ENCODE measurements at regions not wholly inside any gene's neighbourhood (a gene's known extent, or its start where the extent isn't known, plus 50 kb on each side); places are given as distances from the start of the nearest gene placed in this dataset.
"Not testable (repeated sequence)": the region's sequence is repeated elsewhere in the genome, so short reads cannot be mapped to it uniquely, and the experiment has no call there.

DNA sequence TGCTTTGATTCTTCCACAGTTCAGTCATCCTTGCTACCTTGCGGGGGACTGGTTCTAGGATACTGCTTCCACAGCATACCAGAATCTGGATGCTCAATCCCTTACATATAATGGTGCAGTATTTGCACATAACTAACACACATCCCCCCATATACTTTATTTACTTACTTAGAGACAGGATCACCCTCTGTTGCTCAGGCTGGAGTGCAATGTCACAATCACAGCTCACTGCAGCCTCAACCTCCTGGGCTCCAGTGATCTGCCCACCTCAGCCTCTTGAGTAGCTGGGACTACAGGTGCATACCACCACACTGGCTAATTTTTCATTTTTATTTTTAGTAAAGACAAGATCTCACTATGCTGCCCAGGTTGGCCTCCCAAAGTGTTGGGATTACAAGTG, 112.2 kb downstream of the GOSR1 start:
- no peak overlapping the region for H3K4me3 ChIP-seq (ENCODE audit: low read depth, low read length)

- no peak overlapping the region for H3K4me3 ChIP-seq (ENCODE audit: low read depth, low read length)
Observed at GRCh38 chr17:30588798-30589247, 111.6 kb downstream of the GOSR1 start.

- no peak overlapping the region for H3K4me3 ChIP-seq (ENCODE audit: low read depth, low read length)
Observed at GRCh38 chr17:30586818-30587595, 109.8 kb downstream of the GOSR1 start.

DNA sequence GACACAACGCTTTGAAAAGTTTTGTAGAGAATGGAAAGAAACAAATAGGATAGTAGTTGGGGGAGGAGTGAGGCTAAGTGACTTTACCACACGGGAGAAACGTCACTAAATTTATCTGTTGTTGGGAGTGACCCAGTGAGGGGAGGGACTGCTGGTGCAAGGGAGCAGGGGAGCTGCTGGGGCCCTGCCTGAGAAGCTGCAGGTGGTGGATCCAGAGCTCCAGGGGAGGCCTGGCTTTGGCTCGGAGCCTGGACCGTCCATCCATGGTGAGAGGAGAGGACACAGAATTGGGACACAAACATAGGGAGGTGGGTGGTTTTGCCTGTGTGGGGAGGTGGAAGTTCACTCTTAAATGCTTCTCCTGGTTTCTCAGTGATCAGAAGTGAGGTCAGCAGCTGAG, 107.6 kb downstream of the GOSR1 start:
- no peak overlapping the region for H3K4me3 ChIP-seq (ENCODE audit: low read depth, low read length)

- no peak overlapping the region for H3K4me3 ChIP-seq (ENCODE audit: low read depth, low read length)
Observed at GRCh38 chr17:30580916-30581315, 103.7 kb downstream of the GOSR1 start.

- H3K4me3 ChIP-seq (ENCODE audit: low read depth, low read length) = no peak overlapping the region
Observed at GRCh38 chr17:30579610-30580315, 102.6 kb downstream of the GOSR1 start.

GRCh38 chr17:30578015-30578717, 101.0 kb downstream of the GOSR1 start:
- H3K4me3 ChIP-seq (ENCODE audit: low read depth, low read length) = not testable (repeated sequence)
